Activated CD4-positive, alpha-beta T cell treated with anti-CD3 and anti-CD28 coated beads, Interleukin-2, amount 50 U/mL, for 48 hours (primary cell): ENCODE measurements at regions not wholly inside any gene's neighbourhood (a gene's known extent, or its start where the extent isn't known, plus 50 kb on each side); places are given as distances from the start of the nearest gene placed in this dataset.
"Not testable (repeated sequence)": the region's sequence is repeated elsewhere in the genome, so short reads cannot be mapped to it uniquely, and the experiment has no call there.

Experiments
- DNase-seq, 2 experiments: peaks; one replicate each; pipeline ENCODE4 v3.0.0-alpha.2; 2020

GRCh38 chr5:60487885-60488442 is 212.0 kb downstream of the DEPDC1B start:
- no peak for DNase-seq

- DNase-seq = no peak
Observed at GRCh38 chr5:60487476-60487875, 212.5 kb downstream of the DEPDC1B start.

- DNase-seq = no peak
Observed at GRCh38 chr5:60485361-60485760, 214.6 kb downstream of the DEPDC1B start.

- no peak for DNase-seq
Observed at GRCh38 chr5:60483050-60483449, 216.9 kb downstream of the DEPDC1B start.

GRCh38 chr5:60482301-60482700 is 217.7 kb downstream of the DEPDC1B start:
- DNase-seq = no peak

GRCh38 chr5:60479542-60479941 is 220.4 kb downstream of the DEPDC1B start:
- no peak for DNase-seq

- DNase-seq = no peak
Observed at GRCh38 chr5:60477849-60478248, 222.1 kb downstream of the DEPDC1B start.

GRCh38 chr5:60473654-60474053 is 226.3 kb downstream of the DEPDC1B start:
- DNase-seq = no peak

GRCh38 chr5:60473027-60473426 is 226.9 kb downstream of the DEPDC1B start:
- not testable (repeated sequence) for DNase-seq

- DNase-seq = no peak
Observed at GRCh38 chr5:60470881-60471280, 229.1 kb downstream of the DEPDC1B start.

GRCh38 chr5:60469286-60469685 is 230.7 kb downstream of the DEPDC1B start:
- no peak for DNase-seq

- no peak for DNase-seq
Observed at GRCh38 chr5:60463179-60463868, 236.6 kb downstream of the DEPDC1B start.

GRCh38 chr5:60458666-60459065 is 241.3 kb downstream of the DEPDC1B start:
- no peak for DNase-seq

- DNase-seq = no peak
Observed at GRCh38 chr5:60457233-60457632, 242.7 kb downstream of the DEPDC1B start.

GRCh38 chr5:60455589-60455988 is 244.4 kb downstream of the DEPDC1B start:
- DNase-seq = no peak

GRCh38 chr5:60454277-60454676 is 245.7 kb downstream of the DEPDC1B start:
- DNase-seq = not testable (repeated sequence)

GRCh38 chr5:60453186-60453976 is 246.6 kb downstream of the DEPDC1B start:
- no peak for DNase-seq

GRCh38 chr5:60448600-60448999 is 251.4 kb downstream of the DEPDC1B start:
- no peak for DNase-seq

GRCh38 chr5:60447488-60447920 is 252.5 kb downstream of the DEPDC1B start:
- no peak for DNase-seq

GRCh38 chr5:60446917-60447316 is 253.0 kb downstream of the DEPDC1B start:
- DNase-seq = no peak

- no peak for DNase-seq
Observed at GRCh38 chr5:60445921-60446320, 254.0 kb downstream of the DEPDC1B start.

GRCh38 chr5:60445427-60445826 is 254.5 kb downstream of the DEPDC1B start:
- no peak for DNase-seq

GRCh38 chr5:60444661-60445360 is 255.2 kb downstream of the DEPDC1B start:
- DNase-seq = no peak
